ENCODE measurements at regions not wholly inside any gene's neighbourhood (a gene's known extent, or its start where the extent isn't known, plus 50 kb on each side); places are given as distances from the start of the nearest gene placed in this dataset.
"Not testable (repeated sequence)": the region's sequence is repeated elsewhere in the genome, so short reads cannot be mapped to it uniquely, and the experiment has no call there.

DNA sequence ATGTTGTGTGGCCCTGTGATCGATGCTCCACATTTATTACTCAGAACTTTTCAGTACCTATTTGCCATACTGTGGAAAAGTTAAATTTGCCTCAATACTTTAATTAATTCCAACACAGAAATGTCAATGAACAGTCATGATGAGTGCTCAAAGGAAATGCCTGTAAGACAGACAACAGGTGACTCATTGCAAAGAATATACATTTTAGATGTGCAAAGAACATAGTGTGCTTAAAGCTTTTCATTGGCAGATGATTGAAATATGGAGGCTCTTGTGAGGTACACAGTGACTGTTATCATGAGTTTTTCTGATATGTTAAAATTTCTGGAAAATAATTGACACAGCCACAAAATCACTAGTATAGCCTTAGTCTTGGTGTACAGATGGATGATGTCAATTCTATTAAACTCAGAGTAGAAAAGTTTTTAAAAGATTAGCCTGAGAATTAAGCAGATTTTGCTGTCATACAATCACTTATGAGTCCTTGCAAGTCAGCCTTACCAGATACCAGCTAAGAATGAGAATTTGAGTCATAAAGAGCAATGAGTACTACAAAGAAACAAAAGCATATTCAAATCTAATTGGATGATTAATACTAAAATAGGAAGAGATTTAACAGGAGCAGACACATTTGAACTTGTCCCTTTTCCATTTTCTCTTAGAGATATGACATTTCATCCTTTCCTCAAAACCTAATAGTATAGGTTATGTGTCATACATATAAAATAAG, 544.1 kb downstream of the KCNH5 start:
- no peaks in the 10 kb centered on the region for H3K4me1 Mint-ChIP-seq
- ChIA-PET CTCF (no interaction called here), POLR2A (no interaction called here)
- H3K36me3 ChIP-seq (ENCODE audit: control insufficient read depth in 2 of 2, extremely low read depth in 1 of 2, insufficient read depth in 1 of 2, low read length in 1 of 2) = no peaks in the 10 kb centered on the region
- H3K27me3 ChIP-seq (replicated peaks in 1 of 2; ENCODE audit: control insufficient read depth in 2 of 2, extremely low read depth in 1 of 2, insufficient read depth in 2 of 2, low read length in 1 of 2) = no peaks in the 10 kb centered on the region
- no peak overlapping the region for H3K27ac ChIP-seq (ENCODE audit: low read length)
- no peak overlapping the region for H3K4me3 ChIP-seq (ENCODE audit: control insufficient read depth in 1 of 2, extremely low read depth in 1 of 2, low read length in 1 of 2)
- H3K27me3 Mint-ChIP-seq = no peaks in the 10 kb centered on the region
- no peaks in the 10 kb centered on the region for H3K4me1 ChIP-seq (ENCODE audit: control insufficient read depth in 1 of 2, extremely low read depth in 1 of 2, insufficient read depth in 2 of 2, low read length in 2 of 2)
- ATAC-seq (replicated peaks in 1 of 4) (no peak), DNase-seq (no peak)
- no peak overlapping the region for H3K27ac Mint-ChIP-seq
- no CpG with 5 or more reads among the region's 1 CpG for WGBS (ENCODE audit: insufficient coverage)
- peaks cover 14 to 37% (median 17%) of the 10 kb centered on the region in 3 donors for H3K9me3 Mint-ChIP-seq
- H3K9me3 ChIP-seq = no peaks in the 10 kb centered on the region
- H3K36me3 Mint-ChIP-seq = no peaks in the 10 kb centered on the region
- H3K4me3 Mint-ChIP-seq = no peak overlapping the region

- POLR2A ChIA-PET = no interaction called here
- H3K36me3 ChIP-seq (ENCODE audit: control insufficient read depth in 2 of 2, extremely low read depth in 1 of 2, insufficient read depth in 1 of 2, low read length in 1 of 2) = no peaks in the 10 kb centered on the region
These were observed 540.2 kb downstream of the KCNH5 start for GRCh38 chr14:62505045-62505444.

DNA sequence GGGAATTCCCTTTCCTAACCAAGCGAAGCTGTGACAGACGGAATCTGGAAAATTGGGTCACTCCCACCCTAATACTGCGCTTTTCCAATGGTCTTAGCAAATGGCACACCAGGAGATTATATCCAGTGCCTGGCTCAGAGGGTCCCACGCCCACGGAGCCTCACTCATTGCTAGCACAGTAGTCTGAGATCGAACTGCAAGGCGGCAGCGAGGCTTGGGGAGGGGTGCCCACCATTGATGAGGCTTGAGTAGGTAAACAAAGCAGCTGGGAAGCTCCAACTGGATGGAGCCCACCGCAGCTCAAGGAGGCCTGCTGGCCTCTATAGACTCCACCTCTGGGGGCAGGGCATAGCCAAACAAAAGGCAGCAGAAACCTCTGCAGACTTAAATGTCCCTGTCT, 523.9 kb downstream of the KCNH5 start:
- H3K4me1 Mint-ChIP-seq; H3K4me3 Mint-ChIP-seq; H3K4me1 ChIP-seq (ENCODE audit: control insufficient read depth in 1 of 2, extremely low read depth in 1 of 2, insufficient read depth in 2 of 2, low read length in 2 of 2); ATAC-seq (replicated peaks in 1 of 4); DNase-seq; CTCF ChIA-PET; H3K36me3 Mint-ChIP-seq; H3K4me3 ChIP-seq (ENCODE audit: control insufficient read depth in 1 of 2, extremely low read depth in 1 of 2, low read length in 1 of 2); H3K27ac ChIP-seq (ENCODE audit: low read length); H3K9me3 ChIP-seq; H3K27me3 ChIP-seq (replicated peaks in 1 of 2; ENCODE audit: control insufficient read depth in 2 of 2, extremely low read depth in 1 of 2, insufficient read depth in 2 of 2, low read length in 1 of 2); H3K36me3 ChIP-seq (ENCODE audit: control insufficient read depth in 2 of 2, extremely low read depth in 1 of 2, insufficient read depth in 1 of 2, low read length in 1 of 2); H3K27me3 Mint-ChIP-seq; H3K27ac Mint-ChIP-seq; POLR2A ChIA-PET: not testable (repeated sequence)
- H3K9me3 Mint-ChIP-seq = peaks cover 24 to 46% (median 35%) of the 10 kb centered on the region in 3 donors
- WGBS (ENCODE audit: insufficient coverage) = 93% methylated on average over 2 of the region's 9 CpGs

More at GRCh38 chr14:62505045-62505444, 540.2 kb downstream of the KCNH5 start:
- H3K4me3 Mint-ChIP-seq = no peak overlapping the region
- no CpG with 5 or more reads among the region's 4 CpGs for WGBS (ENCODE audit: insufficient coverage)
- H3K9me3 Mint-ChIP-seq = peaks cover 17 to 36% (median 23%) of the 10 kb centered on the region in 3 donors
- H3K9me3 ChIP-seq = no peaks in the 10 kb centered on the region
- H3K4me3 ChIP-seq (ENCODE audit: control insufficient read depth in 1 of 2, extremely low read depth in 1 of 2, low read length in 1 of 2) = no peak overlapping the region
- H3K36me3 Mint-ChIP-seq = no peaks in the 10 kb centered on the region
- no peaks in the 10 kb centered on the region for H3K4me1 Mint-ChIP-seq
- CTCF ChIA-PET = no interaction called here
- no peaks in the 10 kb centered on the region for H3K4me1 ChIP-seq (ENCODE audit: control insufficient read depth in 1 of 2, extremely low read depth in 1 of 2, insufficient read depth in 2 of 2, low read length in 2 of 2)
- H3K27ac Mint-ChIP-seq = no peak overlapping the region
- ATAC-seq (replicated peaks in 1 of 4) (no peak), DNase-seq (no peak)
- H3K27me3 Mint-ChIP-seq = no peaks in the 10 kb centered on the region
- no peaks in the 10 kb centered on the region for H3K27me3 ChIP-seq (replicated peaks in 1 of 2; ENCODE audit: control insufficient read depth in 2 of 2, extremely low read depth in 1 of 2, insufficient read depth in 2 of 2, low read length in 1 of 2)
- H3K27ac ChIP-seq (ENCODE audit: low read length) = no peak overlapping the region

- 40% methylated on average over 1 of the region's 1 CpG for WGBS (ENCODE audit: insufficient coverage)
- Mint-ChIP-seq H3K9me3 (peaks cover 11 to 15% (median 13%) of the 10 kb centered on the region in 3 donors), H3K4me1 (no peaks in the 10 kb centered on the region), H3K27me3 (no peaks in the 10 kb centered on the region), H3K36me3 (no peaks in the 10 kb centered on the region), H3K4me3 (no peak overlapping the region), H3K27ac (no peak overlapping the region)
- no peaks in the 10 kb centered on the region for H3K27me3 ChIP-seq (replicated peaks in 1 of 2; ENCODE audit: control insufficient read depth in 2 of 2, extremely low read depth in 1 of 2, insufficient read depth in 2 of 2, low read length in 1 of 2)
- no peaks in the 10 kb centered on the region for H3K36me3 ChIP-seq (ENCODE audit: control insufficient read depth in 2 of 2, extremely low read depth in 1 of 2, insufficient read depth in 1 of 2, low read length in 1 of 2)
- no peaks in the 10 kb centered on the region for H3K9me3 ChIP-seq
- no peak overlapping the region for H3K4me3 ChIP-seq (ENCODE audit: control insufficient read depth in 1 of 2, extremely low read depth in 1 of 2, low read length in 1 of 2)
- CTCF ChIA-PET = no interaction called here
- ATAC-seq (replicated peaks in 1 of 4) = no peak
- no peak overlapping the region for H3K27ac ChIP-seq (ENCODE audit: low read length)
- DNase-seq = no peak
- H3K4me1 ChIP-seq (ENCODE audit: control insufficient read depth in 1 of 2, extremely low read depth in 1 of 2, insufficient read depth in 2 of 2, low read length in 2 of 2) = no peaks in the 10 kb centered on the region
- POLR2A ChIA-PET = no interaction called here
These were observed 517.0 kb downstream of the KCNH5 start for GRCh38 chr14:62528296-62528695.

- Histone ChIP-seq H3K4me1 (ENCODE audit: control insufficient read depth in 1 of 2, extremely low read depth in 1 of 2, insufficient read depth in 2 of 2, low read length in 2 of 2) (no peaks in the 10 kb centered on the region), H3K4me3 (ENCODE audit: control insufficient read depth in 1 of 2, extremely low read depth in 1 of 2, low read length in 1 of 2) (no peak overlapping the region), H3K27me3 (replicated peaks in 1 of 2; ENCODE audit: control insufficient read depth in 2 of 2, extremely low read depth in 1 of 2, insufficient read depth in 2 of 2, low read length in 1 of 2) (no peaks in the 10 kb centered on the region), H3K36me3 (ENCODE audit: control insufficient read depth in 2 of 2, extremely low read depth in 1 of 2, insufficient read depth in 1 of 2, low read length in 1 of 2) (no peaks in the 10 kb centered on the region), H3K9me3 (no peaks in the 10 kb centered on the region), H3K27ac (ENCODE audit: low read length) (no peak overlapping the region)
- peaks cover 4 to 15% (median 5%) of the 10 kb centered on the region in 3 donors for H3K9me3 Mint-ChIP-seq
- no peaks in the 10 kb centered on the region for H3K27me3 Mint-ChIP-seq
- no peak overlapping the region for H3K4me3 Mint-ChIP-seq
- DNase-seq (no peak), ATAC-seq (replicated peaks in 1 of 4) (no peak)
- no peaks in the 10 kb centered on the region for H3K4me1 Mint-ChIP-seq
- H3K27ac Mint-ChIP-seq = no peak overlapping the region
- no peaks in the 10 kb centered on the region for H3K36me3 Mint-ChIP-seq
- ChIA-PET CTCF (no interaction called here), POLR2A (no interaction called here)
- no CpG with 5 or more reads among the region's 2 CpGs for WGBS (ENCODE audit: insufficient coverage)
These were observed 513.1 kb downstream of the KCNH5 start for GRCh38 chr14:62532181-62532580.

- ChIA-PET POLR2A (no interaction called here), CTCF (no interaction called here)
- no peaks in the 10 kb centered on the region for H3K9me3 ChIP-seq
- Mint-ChIP-seq H3K27ac (no peak overlapping the region), H3K9me3 (peaks cover 17 to 51% (median 34%) of the 10 kb centered on the region in 3 donors), H3K27me3 (no peaks in the 10 kb centered on the region), H3K36me3 (no peaks in the 10 kb centered on the region), H3K4me1 (no peaks in the 10 kb centered on the region), H3K4me3 (no peak overlapping the region)
- no CpG with 5 or more reads among the region's 1 CpG for WGBS (ENCODE audit: insufficient coverage)
- DNase-seq (no peak), ATAC-seq (replicated peaks in 1 of 4) (no peak)
- H3K4me3 ChIP-seq (ENCODE audit: control insufficient read depth in 1 of 2, extremely low read depth in 1 of 2, low read length in 1 of 2) = no peak overlapping the region
- no peak overlapping the region for H3K27ac ChIP-seq (ENCODE audit: low read length)
- H3K27me3 ChIP-seq (replicated peaks in 1 of 2; ENCODE audit: control insufficient read depth in 2 of 2, extremely low read depth in 1 of 2, insufficient read depth in 2 of 2, low read length in 1 of 2) = no peaks in the 10 kb centered on the region
- no peaks in the 10 kb centered on the region for H3K36me3 ChIP-seq (ENCODE audit: control insufficient read depth in 2 of 2, extremely low read depth in 1 of 2, insufficient read depth in 1 of 2, low read length in 1 of 2)
- no peaks in the 10 kb centered on the region for H3K4me1 ChIP-seq (ENCODE audit: control insufficient read depth in 1 of 2, extremely low read depth in 1 of 2, insufficient read depth in 2 of 2, low read length in 2 of 2)
These were observed 498.3 kb downstream of the KCNH5 start for GRCh38 chr14:62546862-62547474.
